PC-9 (cell line): ENCODE measurements at regions not wholly inside any gene's neighbourhood (a gene's known extent, or its start where the extent isn't known, plus 50 kb on each side); places are given as distances from the start of the nearest gene placed in this dataset.

ENCODE experiments used
- CTCF ChIP-seq: fragments of 200-600 bp; sonication (generic); conservative IDR thresholded peaks from 2 replicates; pipeline ENCODE4 v1.6.1; 2017; ENCODE audit warnings: mixed run types, antibody characterized with exemption, mild to moderate bottlenecking, moderate library complexity
- EZH2 ChIP-seq: fragments of 200-600 bp; sonication (generic); IDR thresholded peaks from 2 replicates; pipeline ENCODE4 v1.8.0; 2017; ENCODE audit warnings: antibody characterized with exemption, low read depth

GRCh38 chr11:116169776-116170175 is 603.0 kb downstream of the BUD13 start:
- TF ChIP-seq CTCF (no peak), EZH2 (no peak)
